ENCODE measurements at regions not wholly inside any gene's neighbourhood (a gene's known extent, or its start where the extent isn't known, plus 50 kb on each side); places are given as distances from the start of the nearest gene placed in this dataset.

GRCh38 chr2:145075454-145076062 is 555.6 kb upstream of the ZEB2 start:
- TF ChIP-seq CTCF (conservative IDR thresholded peaks at IDR 0.05) (no peak), EZH2 (IDR thresholded peaks at IDR 0.05; ENCODE audit: low read depth) (no peak)
